Sigmoid colon (tissue), 6 donors: ENCODE measurements at regions not wholly inside any gene's neighbourhood (a gene's known extent, or its start where the extent isn't known, plus 50 kb on each side); places are given as distances from the start of the nearest gene placed in this dataset.

Experiments used
- DNase-seq: peaks from one replicate; pipeline ENCODE4 v3.0.0-alpha.2; 2019
- H3K27ac ChIP-seq, 4 donors: fragments of 200-600 bp; sonication (generic); one replicate each; pipeline ENCODE4 v1.5.1; 2016 to 2019; ENCODE audit warnings: mild to moderate bottlenecking in 1 of 4
- H3K27me3 ChIP-seq, 3 donors: fragments of 200-600 bp; sonication (generic); one replicate each; pipeline ENCODE4 v1.5.1; 2019; ENCODE audit warnings: mild to moderate bottlenecking in 1 of 3
- H3K36me3 ChIP-seq, 4 donors: fragments of 200-600 bp; sonication (generic); one replicate each; pipeline ENCODE4 v1.5.1; 2016 to 2019
- H3K4me1 ChIP-seq, 4 donors: fragments of 200-600 bp; sonication (generic); one replicate each; pipeline ENCODE4 v1.5.1; 2017 to 2019
- H3K4me3 ChIP-seq, 4 donors: fragments of 200-600 bp; sonication (generic); one replicate each; pipeline ENCODE4 v1.5.1; 2017 to 2019; ENCODE audit warnings: mild to moderate bottlenecking in 2 of 4, moderate library complexity in 1 of 4
- H3K9me3 ChIP-seq, 4 donors: fragments of 200-600 bp in 3 of 4; sonication (generic) in 3 of 4; one replicate each; pipeline versions ENCODE4 v1.5.1 to v1.6.1; 2013 to 2019
- CTCF ChIP-seq, 4 experiments: fragments of 450-650 bp in 3 of 4; fragments of 200-600 bp in 1 of 4; IDR thresholded peaks; one replicate each; pipeline ENCODE4 v1.5.1; 2016 to 2019; ENCODE audit warnings: antibody characterized with exemption in 4 of 4, mild to moderate bottlenecking in 3 of 4, moderate library complexity in 2 of 4
- EP300 ChIP-seq, 4 donors: sonication (generic); formaldehyde crosslinking; IDR thresholded peaks; one replicate each; pipeline ENCODE4 v1.6.1; 2017; ENCODE audit warnings: antibody characterized with exemption in 4 of 4
- POLR2A ChIP-seq, 2 donors: fragments of 450-650 bp; IDR thresholded peaks; one replicate each; pipeline ENCODE4 v1.6.1; 2016; ENCODE audit warnings: antibody characterized with exemption in 2 of 2, mild to moderate bottlenecking in 2 of 2, moderate library complexity in 2 of 2
- POLR2AphosphoS5 ChIP-seq, 4 donors: sonication (generic); formaldehyde crosslinking; IDR thresholded peaks; one replicate each; pipeline ENCODE4 v1.6.1; 2017; ENCODE audit warnings: antibody characterized with exemption in 4 of 4
- WGBS, 2 donors: extraction: QIAGEN DNeasy Blood & Tissue Kit; methylation state at CpG; one replicate each; pipeline ENCODE4 v1.1.7; 2013; 5-methylcytosine and 5-hydroxymethylcytosine counted together
- intact Hi-C: fragments of 100-400 bp; cut with DNase I; formaldehyde crosslinking; loops from one replicate; pipeline ENCODE4 v1.15.1; 2023
- donor health status: healthy with polysubstance abuse.
- donor health status: healthy.

GRCh38 chr4:26084414-26084813 is 170.4 kb downstream of the SMIM20 start:
- no peak overlapping the region for H3K4me3 ChIP-seq
- no peak for DNase-seq
- H3K36me3 ChIP-seq, result no peaks in the 10 kb centered on the region
- H3K9me3 ChIP-seq, result no peaks in the 10 kb centered on the region
- peaks cover 0 to 25% (median 10%) of the 10 kb centered on the region in 4 donors for H3K4me1 ChIP-seq
- H3K27ac ChIP-seq, result no peak overlapping the region
- intact Hi-C loops, result loop anchor here (2.0 to 10.0 kb wide), 2 partner anchors 236 to 330 kb away; partner anchors contain the start of gene RBPJ
- WGBS, 2 donors, result 98 to 99% methylated on average over 4 of the region's 4 CpGs
- no peaks in the 10 kb centered on the region for H3K27me3 ChIP-seq
- TF ChIP-seq POLR2A (IDR thresholded peaks at IDR 0.05), result no peak
- TF ChIP-seq EP300 (IDR thresholded peaks at IDR 0.05), result no peak
- TF ChIP-seq CTCF (IDR thresholded peaks at IDR 0.05), result no peak

DNA sequence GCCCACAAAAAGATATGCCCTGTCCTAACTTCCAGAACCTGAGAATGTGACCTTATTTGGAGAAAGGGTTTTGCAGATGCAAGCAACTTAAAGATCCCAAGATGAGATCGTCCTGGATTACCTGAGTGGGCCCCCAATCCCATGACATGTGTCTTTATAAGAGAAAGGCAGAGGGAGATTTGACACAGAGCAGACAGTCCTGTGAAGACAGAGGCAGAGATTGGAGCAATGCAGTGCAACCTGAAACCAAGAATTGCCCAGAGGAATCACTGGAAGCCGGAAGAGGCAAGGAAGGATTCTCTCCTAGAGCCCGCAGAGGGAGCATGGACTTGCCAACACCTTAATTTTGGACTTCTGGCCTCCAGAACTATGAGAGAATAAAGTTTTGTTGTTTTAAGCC is 171.5 kb downstream of the SMIM20 start:
- no peak overlapping the region for H3K27ac ChIP-seq
- H3K4me1 ChIP-seq, result peaks cover 0 to 25% (median 10%) of the 10 kb centered on the region in 4 donors
- no peaks in the 10 kb centered on the region for H3K36me3 ChIP-seq
- no peak overlapping the region for H3K4me3 ChIP-seq
- H3K9me3 ChIP-seq, result peaks cover 0 to 3% (median 1%) of the 10 kb centered on the region in 4 donors
- WGBS, 2 donors, result 90 to 91% methylated on average over 3 of the region's 3 CpGs
- intact Hi-C loops, result loop anchor here (2.0 to 10.0 kb wide), 2 partner anchors 235 to 329 kb away; partner anchors contain the start of gene RBPJ
- H3K27me3 ChIP-seq, result no peaks in the 10 kb centered on the region
- TF ChIP-seq POLR2A (IDR thresholded peaks at IDR 0.05) (no peak), CTCF (IDR thresholded peaks at IDR 0.05) (no peak), EP300 (IDR thresholded peaks at IDR 0.05) (no peak), POLR2AphosphoS5 (IDR thresholded peaks at IDR 0.05) (no peak)
- no peak for DNase-seq

DNA sequence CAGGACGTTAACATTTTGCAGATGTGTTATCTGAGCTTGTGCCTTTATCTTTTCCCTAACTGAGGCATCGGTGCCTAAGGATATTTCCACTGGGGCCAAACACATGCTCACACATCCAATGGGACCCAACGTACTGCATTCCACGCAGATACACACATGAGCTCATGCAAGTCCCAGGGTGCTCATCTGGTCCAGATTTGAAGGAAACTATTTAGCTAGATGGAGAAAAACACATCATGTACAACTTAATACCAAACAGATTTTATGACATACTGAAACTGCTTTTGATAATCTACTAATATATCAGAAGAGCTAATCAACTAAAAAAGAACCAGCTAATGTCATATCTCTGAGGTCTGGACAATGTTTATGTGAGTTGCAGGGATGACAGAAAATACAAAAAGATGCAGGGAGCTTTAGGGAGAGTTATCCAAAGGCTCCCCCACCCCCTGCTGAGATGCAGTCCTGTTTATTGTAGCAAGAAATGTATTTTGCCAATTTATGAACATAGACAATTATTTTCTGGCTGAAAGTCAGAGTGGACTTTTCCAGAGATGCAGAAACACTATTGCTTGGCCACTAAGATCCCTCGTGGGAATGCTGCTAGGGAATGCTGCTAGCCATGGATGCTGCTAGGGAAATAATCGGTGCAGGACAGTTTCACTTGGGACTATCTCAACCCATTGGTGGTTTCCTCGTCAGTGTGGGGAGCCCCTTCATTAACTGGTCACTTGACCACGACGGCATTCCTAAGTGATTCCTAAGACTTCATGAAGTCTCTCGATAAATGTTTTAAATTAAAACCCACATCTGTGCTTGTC is 172.8 kb downstream of the SMIM20 start:
- Histone ChIP-seq H3K36me3 (no peaks in the 10 kb centered on the region), H3K4me1 (peaks cover 0 to 23% (median 10%) of the 10 kb centered on the region in 4 donors), H3K27ac (peak overlapping the region in 1 of 4 donors; percentile 23), H3K27me3 (no peaks in the 10 kb centered on the region), H3K4me3 (no peak overlapping the region), H3K9me3 (peaks cover 0 to 8% (median 4%) of the 10 kb centered on the region in 4 donors)
- TF ChIP-seq EP300 (IDR thresholded peaks at IDR 0.05) (no peak), POLR2AphosphoS5 (IDR thresholded peaks at IDR 0.05) (peak in 1 of 4 donors; percentile 24)
- intact Hi-C loops, result loop anchor here (10.0 kb wide), 1 partner anchor 328 kb away; no protein-coding TSS in a partner anchor
- no peak for DNase-seq
- 85 to 86% methylated on average over 10 of the region's 10 CpGs for WGBS, 2 donors

DNA sequence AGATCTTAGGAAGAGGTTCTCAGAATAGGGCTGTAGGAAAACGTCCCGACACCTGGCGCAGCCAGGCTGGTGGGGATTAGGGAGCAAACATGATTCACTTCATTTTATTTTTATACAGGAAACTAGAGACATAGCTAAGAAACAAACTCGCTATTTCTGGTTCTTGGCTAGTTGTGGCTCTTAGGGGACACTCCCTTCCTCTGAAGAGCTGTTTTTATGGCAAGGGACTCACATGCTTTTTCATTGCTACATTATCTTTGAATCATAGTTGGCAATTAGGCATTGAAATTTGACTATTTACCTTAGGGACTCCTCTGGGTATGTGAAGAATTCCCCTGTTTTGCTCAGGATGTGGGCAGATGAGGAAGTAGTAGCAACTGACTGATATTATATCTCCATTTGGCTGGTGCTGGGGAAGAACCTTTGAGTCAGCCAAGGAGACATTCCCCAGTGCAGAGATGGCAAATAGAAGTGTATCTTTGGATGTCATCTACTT is 174.5 kb downstream of the SMIM20 start:
- Histone ChIP-seq H3K27ac (peak overlapping the region in 1 of 4 donors; percentile 58), H3K9me3 (peaks cover 0 to 8% (median 4%) of the 10 kb centered on the region in 4 donors), H3K4me3 (no peak overlapping the region), H3K4me1 (peaks cover 0 to 16% (median 10%) of the 10 kb centered on the region in 4 donors), H3K27me3 (no peaks in the 10 kb centered on the region), H3K36me3 (no peaks in the 10 kb centered on the region)
- TF ChIP-seq EP300 (IDR thresholded peaks at IDR 0.05) (no peak), POLR2AphosphoS5 (IDR thresholded peaks at IDR 0.05) (peak in 1 of 4 donors; percentile 25)
- intact Hi-C loops, result loop anchor here (10.0 kb wide), 1 partner anchor 326 kb away; no protein-coding TSS in a partner anchor
- no peak for DNase-seq
- WGBS, 2 donors, result 31 to 36% methylated on average over 4 of the region's 4 CpGs

- TF ChIP-seq POLR2A (IDR thresholded peaks at IDR 0.05) (no peak), EP300 (IDR thresholded peaks at IDR 0.05) (no peak), POLR2AphosphoS5 (IDR thresholded peaks at IDR 0.05) (no peak)
- Histone ChIP-seq H3K9me3 (peaks cover 0 to 8% (median 4%) of the 10 kb centered on the region in 4 donors), H3K27ac (no peak overlapping the region), H3K4me3 (no peak overlapping the region), H3K27me3 (no peaks in the 10 kb centered on the region), H3K36me3 (no peaks in the 10 kb centered on the region), H3K4me1 (peaks cover 0 to 2% (median 0%) of the 10 kb centered on the region in 4 donors)
- WGBS, 2 donors, result 63 to 70% methylated on average over 3 of the region's 3 CpGs
- intact Hi-C loops, result no loop called here
- no peak for DNase-seq
Observed at GRCh38 chr4:26093551-26093950, 179.5 kb downstream of the SMIM20 start.

DNA sequence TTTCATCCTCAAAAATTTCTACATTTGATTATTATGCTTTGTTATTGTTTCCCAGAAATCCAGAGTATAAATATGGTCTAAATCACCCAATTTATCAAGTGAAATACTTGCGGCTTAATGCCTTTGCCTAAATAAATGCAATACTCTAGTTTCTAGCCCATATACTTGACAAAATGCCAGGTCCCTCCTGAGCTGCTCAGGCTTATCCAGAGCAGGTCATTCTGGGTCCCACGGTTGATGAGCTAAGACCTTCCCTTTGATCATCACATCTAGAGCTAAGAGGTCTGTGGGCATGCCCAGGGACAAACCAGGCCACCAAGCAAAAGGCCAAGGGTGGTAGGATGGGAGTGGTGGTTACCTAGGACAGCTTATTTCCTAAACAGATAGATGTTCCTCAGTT is 180.1 kb downstream of the SMIM20 start:
- no peaks in the 10 kb centered on the region for H3K4me1 ChIP-seq
- intact Hi-C loops, result no loop called here
- no peaks in the 10 kb centered on the region for H3K27me3 ChIP-seq
- no peak for DNase-seq
- H3K4me3 ChIP-seq, result no peak overlapping the region
- no peak for TF ChIP-seq POLR2A (IDR thresholded peaks at IDR 0.05)
- TF ChIP-seq CTCF (IDR thresholded peaks at IDR 0.05), result no peak
- TF ChIP-seq EP300 (IDR thresholded peaks at IDR 0.05), result no peak
- TF ChIP-seq POLR2AphosphoS5 (IDR thresholded peaks at IDR 0.05), result no peak
- H3K9me3 ChIP-seq, result peaks cover 0 to 8% (median 4%) of the 10 kb centered on the region in 4 donors
- 73 to 81% methylated on average over 2 of the region's 2 CpGs for WGBS, 2 donors
- H3K36me3 ChIP-seq, result no peaks in the 10 kb centered on the region
- no peak overlapping the region for H3K27ac ChIP-seq
